ENCODE measurements at regions not wholly inside any gene's neighbourhood (a gene's known extent, or its start where the extent isn't known, plus 50 kb on each side); places are given as distances from the start of the nearest gene placed in this dataset.

- TF ChIP-seq CTCF (IDR thresholded peaks at IDR 0.05): no peak
- no peak for TF ChIP-seq POLR2A (IDR thresholded peaks at IDR 0.05)
Measured at GRCh38 chr2:34316788-34317187, 717.7 kb upstream of the FAM98A start.
